ENCODE measurements at regions not wholly inside any gene's neighbourhood (a gene's known extent, or its start where the extent isn't known, plus 50 kb on each side); places are given as distances from the start of the nearest gene placed in this dataset.
A peak's percentile ranks its signal among the peaks of the same experiment; 100 is the strongest.

- CTCF ChIA-PET: interaction anchor here (1.4 kb wide), 1 partner anchor 13 kb away, joined by 3 read pairs; no protein-coding TSS in a partner anchor
- intact Hi-C loops (cut with micrococcal nuclease): no loop called here
- Mint-ChIP-seq H3K4me3 (no peak overlapping the region), H3K36me3 (peaks cover 2% of the 10 kb centered on the region), H3K4me1 (ENCODE audit: low read depth) (peaks cover 11% of the 10 kb centered on the region), H3K27ac (no peak overlapping the region), H3K9me3 (peaks cover 7% of the 10 kb centered on the region), H3K27me3 (peaks cover 2% of the 10 kb centered on the region)
- POLR2A ChIA-PET: no interaction called here
- no peak for DNase-seq
Observed at GRCh38 chr3:30259730-30260129, 346.7 kb upstream of the TGFBR2 start.

- intact Hi-C loops (cut with micrococcal nuclease): no loop called here
- H3K36me3 Mint-ChIP-seq: peaks cover 3% of the 10 kb centered on the region
- H3K27ac Mint-ChIP-seq: no peak overlapping the region
- no peak for DNase-seq
- ChIA-PET POLR2A (no interaction called here), CTCF (interaction anchor here (1.1 to 1.9 kb wide), 3 partner anchors 12 to 491 kb away, joined by 3 to 6 read pairs (median 5); no protein-coding TSS in a partner anchor)
- H3K4me3 Mint-ChIP-seq: no peak overlapping the region
- H3K27me3 Mint-ChIP-seq: peaks cover 2% of the 10 kb centered on the region
- peaks cover 15% of the 10 kb centered on the region for H3K9me3 Mint-ChIP-seq
- H3K4me1 Mint-ChIP-seq (ENCODE audit: low read depth): peaks cover 11% of the 10 kb centered on the region
Observed at GRCh38 chr3:30260762-30261161, 345.6 kb upstream of the TGFBR2 start.

- H3K9me3 Mint-ChIP-seq: peaks cover 16% of the 10 kb centered on the region
- peaks cover 2% of the 10 kb centered on the region for H3K27me3 Mint-ChIP-seq
- CTCF ChIA-PET: interaction anchor here (1.1 kb wide), 1 partner anchor 65 kb away, joined by 4 read pairs; no protein-coding TSS in a partner anchor
- H3K4me3 Mint-ChIP-seq: no peak overlapping the region
- DNase-seq: no peak
- H3K27ac Mint-ChIP-seq: no peak overlapping the region
- peaks cover 3% of the 10 kb centered on the region for H3K36me3 Mint-ChIP-seq
- peaks cover 11% of the 10 kb centered on the region for H3K4me1 Mint-ChIP-seq (ENCODE audit: low read depth)
- POLR2A ChIA-PET: interaction anchor here (0.8 kb wide), 1 partner anchor 28 kb away, joined by 3 read pairs; no protein-coding TSS in a partner anchor
- intact Hi-C loops (cut with micrococcal nuclease): no loop called here
Observed at GRCh38 chr3:30263238-30263924, 343.0 kb upstream of the TGFBR2 start.

GRCh38 chr3:30263925-30264313 lies 342.5 kb upstream of the TGFBR2 start:
- Mint-ChIP-seq H3K36me3 (peaks cover 3% of the 10 kb centered on the region), H3K9me3 (peaks cover 16% of the 10 kb centered on the region), H3K27ac (no peak overlapping the region), H3K4me3 (no peak overlapping the region), H3K27me3 (no peaks in the 10 kb centered on the region), H3K4me1 (ENCODE audit: low read depth) (peaks cover 11% of the 10 kb centered on the region)
- intact Hi-C loops (cut with micrococcal nuclease): no loop called here
- DNase-seq: peak; percentile 20
- ChIA-PET POLR2A (interaction anchor here (0.8 kb wide), 1 partner anchor 28 kb away, joined by 3 read pairs; no protein-coding TSS in a partner anchor), CTCF (interaction anchor here (1.1 kb wide), 1 partner anchor 66 kb away, joined by 4 read pairs; no protein-coding TSS in a partner anchor)

GRCh38 chr3:30266524-30266923 lies 339.9 kb upstream of the TGFBR2 start:
- Mint-ChIP-seq H3K36me3 (peaks cover 3% of the 10 kb centered on the region), H3K27me3 (no peaks in the 10 kb centered on the region), H3K4me3 (no peak overlapping the region), H3K27ac (no peak overlapping the region), H3K9me3 (peaks cover 16% of the 10 kb centered on the region), H3K4me1 (ENCODE audit: low read depth) (peaks cover 11% of the 10 kb centered on the region)
- intact Hi-C loops (cut with micrococcal nuclease): no loop called here
- POLR2A ChIA-PET: no interaction called here
- CTCF ChIA-PET: no interaction called here
- DNase-seq: no peak

- Mint-ChIP-seq H3K27me3 (no peaks in the 10 kb centered on the region), H3K27ac (no peak overlapping the region), H3K4me1 (ENCODE audit: low read depth) (peaks cover 6% of the 10 kb centered on the region), H3K4me3 (no peak overlapping the region), H3K36me3 (peaks cover 3% of the 10 kb centered on the region), H3K9me3 (peaks cover 16% of the 10 kb centered on the region)
- intact Hi-C loops (cut with micrococcal nuclease): no loop called here
- ChIA-PET POLR2A (no interaction called here), CTCF (no interaction called here)
- no peak for DNase-seq
Observed at GRCh38 chr3:30268288-30268687, 338.1 kb upstream of the TGFBR2 start.

- no peak for DNase-seq
- Mint-ChIP-seq H3K4me3 (no peak overlapping the region), H3K27me3 (no peaks in the 10 kb centered on the region), H3K27ac (no peak overlapping the region), H3K4me1 (ENCODE audit: low read depth) (no peaks in the 10 kb centered on the region), H3K9me3 (peaks cover 8% of the 10 kb centered on the region), H3K36me3 (peaks cover 2% of the 10 kb centered on the region)
- ChIA-PET CTCF (no interaction called here), POLR2A (no interaction called here)
- intact Hi-C loops (cut with micrococcal nuclease): no loop called here
Observed at GRCh38 chr3:30269751-30270445, 336.5 kb upstream of the TGFBR2 start.

- ChIA-PET POLR2A (no interaction called here), CTCF (no interaction called here)
- H3K36me3 Mint-ChIP-seq: no peaks in the 10 kb centered on the region
- no peaks in the 10 kb centered on the region for H3K9me3 Mint-ChIP-seq
- H3K27me3 Mint-ChIP-seq: no peaks in the 10 kb centered on the region
- no peaks in the 10 kb centered on the region for H3K4me1 Mint-ChIP-seq (ENCODE audit: low read depth)
- intact Hi-C loops (cut with micrococcal nuclease): no loop called here
- no peak for DNase-seq
- H3K27ac Mint-ChIP-seq: no peak overlapping the region
- H3K4me3 Mint-ChIP-seq: no peak overlapping the region
Observed at GRCh38 chr3:30271781-30272180, 334.6 kb upstream of the TGFBR2 start.

GRCh38 chr3:30273304-30274072 lies 332.9 kb upstream of the TGFBR2 start:
- intact Hi-C loops (cut with micrococcal nuclease): no loop called here
- Mint-ChIP-seq H3K27me3 (no peaks in the 10 kb centered on the region), H3K4me1 (ENCODE audit: low read depth) (no peaks in the 10 kb centered on the region), H3K27ac (no peak overlapping the region), H3K36me3 (no peaks in the 10 kb centered on the region), H3K4me3 (no peak overlapping the region), H3K9me3 (peaks cover 8% of the 10 kb centered on the region)
- POLR2A ChIA-PET: no interaction called here
- CTCF ChIA-PET: interaction anchor here (1.1 kb wide), 1 partner anchor 13 kb away, joined by 3 read pairs; no protein-coding TSS in a partner anchor
- DNase-seq: no peak

- Mint-ChIP-seq H3K27ac (no peak overlapping the region), H3K4me3 (no peak overlapping the region), H3K4me1 (ENCODE audit: low read depth) (no peaks in the 10 kb centered on the region), H3K36me3 (no peaks in the 10 kb centered on the region), H3K27me3 (no peaks in the 10 kb centered on the region), H3K9me3 (peaks cover 9% of the 10 kb centered on the region)
- CTCF ChIA-PET: no interaction called here
- POLR2A ChIA-PET: no interaction called here
- intact Hi-C loops (cut with micrococcal nuclease): no loop called here
- no peak for DNase-seq
Observed at GRCh38 chr3:30277494-30277893, 328.9 kb upstream of the TGFBR2 start.

- POLR2A ChIA-PET: no interaction called here
- Mint-ChIP-seq H3K27me3 (no peaks in the 10 kb centered on the region), H3K27ac (no peak overlapping the region), H3K9me3 (peaks cover 9% of the 10 kb centered on the region), H3K36me3 (no peaks in the 10 kb centered on the region), H3K4me3 (no peak overlapping the region), H3K4me1 (ENCODE audit: low read depth) (peaks cover 13% of the 10 kb centered on the region)
- intact Hi-C loops (cut with micrococcal nuclease): no loop called here
- CTCF ChIA-PET: no interaction called here
- DNase-seq: no peak
Observed at GRCh38 chr3:30281526-30281925, 324.9 kb upstream of the TGFBR2 start.

- CTCF ChIA-PET: no interaction called here
Observed at GRCh38 chr3:30282154-30282696, 324.2 kb upstream of the TGFBR2 start.

More at GRCh38 chr3:30282154-30282696, 324.2 kb upstream of the TGFBR2 start:
- Mint-ChIP-seq H3K4me1 (ENCODE audit: low read depth) (peaks cover 18% of the 10 kb centered on the region), H3K27ac (no peak overlapping the region), H3K9me3 (peaks cover 9% of the 10 kb centered on the region), H3K27me3 (no peaks in the 10 kb centered on the region), H3K36me3 (no peaks in the 10 kb centered on the region), H3K4me3 (no peak overlapping the region)
- no peak for DNase-seq
- POLR2A ChIA-PET: no interaction called here
- intact Hi-C loops (cut with micrococcal nuclease): no loop called here

Data from activated CD4-positive, alpha-beta memory T cell treated with anti-CD3 and anti-CD28 coated beads for 36 hours (primary cell).